ENCODE measurements at regions not wholly inside any gene's neighbourhood (a gene's known extent, or its start where the extent isn't known, plus 50 kb on each side); places are given as distances from the start of the nearest gene placed in this dataset.
A peak's percentile ranks its signal among the peaks of the same experiment; 100 is the strongest.

DNA sequence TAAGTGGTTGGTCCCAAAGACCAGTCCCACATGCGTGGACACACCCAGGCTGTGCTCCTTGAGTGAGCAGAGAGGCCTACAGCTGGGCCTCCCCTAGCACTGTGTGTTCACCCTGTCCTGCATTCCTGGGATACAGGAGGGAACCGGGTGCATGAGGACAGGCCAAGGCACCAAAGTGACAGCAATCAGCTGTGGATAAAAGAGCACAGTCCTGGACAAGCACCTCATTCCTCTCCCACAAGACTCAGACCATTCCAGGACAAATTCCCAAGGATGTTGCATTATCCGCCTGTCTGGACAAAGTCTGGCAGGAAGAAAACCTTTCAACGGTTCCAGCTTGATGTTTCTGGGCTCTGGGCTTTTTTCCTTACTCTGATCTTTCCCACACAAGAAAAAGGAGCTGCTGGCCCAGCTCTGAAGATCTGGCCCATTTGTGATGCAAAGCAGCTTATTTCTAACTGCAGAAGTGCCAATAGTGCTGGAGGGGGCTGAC lies 273.2 kb downstream of the ENC1 start:
- peak in 1 of 2 donors; percentile 37 for DNase-seq
- no peak overlapping the region for H3K4me3 ChIP-seq
- intact Hi-C loops (cut with DNase I; ENCODE audit: low total_unique reads), result no loop called here

DNA sequence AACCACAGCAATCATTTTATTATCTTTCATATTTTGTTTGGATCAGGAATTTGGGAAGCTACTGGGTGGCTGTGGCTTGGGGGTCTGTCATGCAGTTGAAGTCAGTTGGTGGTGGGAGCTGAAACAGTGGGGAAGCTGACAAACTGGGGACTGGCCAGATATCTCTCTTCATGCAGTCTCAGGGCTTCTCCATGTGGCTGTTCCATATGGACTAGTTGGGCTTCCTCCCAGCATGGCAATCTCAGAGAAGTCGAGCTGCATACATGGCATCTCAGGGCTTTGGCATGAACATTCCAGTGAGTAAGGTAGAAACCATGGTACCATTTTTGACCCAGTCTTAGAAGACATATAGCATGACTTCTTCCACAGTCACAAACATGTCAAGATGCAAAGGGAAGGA lies 274.8 kb downstream of the ENC1 start:
- TF ChIP-seq, protein P1, sequence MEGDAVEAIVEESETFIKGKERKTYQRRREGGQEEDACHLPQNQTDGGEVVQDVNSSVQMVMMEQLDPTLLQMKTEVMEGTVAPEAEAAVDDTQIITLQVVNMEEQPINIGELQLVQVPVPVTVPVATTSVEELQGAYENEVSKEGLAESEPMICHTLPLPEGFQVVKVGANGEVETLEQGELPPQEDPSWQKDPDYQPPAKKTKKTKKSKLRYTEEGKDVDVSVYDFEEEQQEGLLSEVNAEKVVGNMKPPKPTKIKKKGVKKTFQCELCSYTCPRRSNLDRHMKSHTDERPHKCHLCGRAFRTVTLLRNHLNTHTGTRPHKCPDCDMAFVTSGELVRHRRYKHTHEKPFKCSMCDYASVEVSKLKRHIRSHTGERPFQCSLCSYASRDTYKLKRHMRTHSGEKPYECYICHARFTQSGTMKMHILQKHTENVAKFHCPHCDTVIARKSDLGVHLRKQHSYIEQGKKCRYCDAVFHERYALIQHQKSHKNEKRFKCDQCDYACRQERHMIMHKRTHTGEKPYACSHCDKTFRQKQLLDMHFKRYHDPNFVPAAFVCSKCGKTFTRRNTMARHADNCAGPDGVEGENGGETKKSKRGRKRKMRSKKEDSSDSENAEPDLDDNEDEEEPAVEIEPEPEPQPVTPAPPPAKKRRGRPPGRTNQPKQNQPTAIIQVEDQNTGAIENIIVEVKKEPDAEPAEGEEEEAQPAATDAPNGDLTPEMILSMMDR (IDR thresholded peaks at IDR 0.05), result no peak
- no peak for TF ChIP-seq POLR2A (IDR thresholded peaks at IDR 0.05)
- Histone ChIP-seq H3K27ac (no peak overlapping the region), H3K4me3 (no peak overlapping the region), H3K27me3 (no peaks in the 10 kb centered on the region), H3K4me1 (no peaks in the 10 kb centered on the region), H3K36me3 (no peaks in the 10 kb centered on the region), H3K9me3 (no peaks in the 10 kb centered on the region)
- intact Hi-C loops (cut with DNase I; ENCODE audit: low total_unique reads), result no loop called here
- DNase-seq, result no peak

More for the DNA sequence above, 273.2 kb downstream of the ENC1 start:
- H3K4me1 ChIP-seq, result no peaks in the 10 kb centered on the region
- H3K36me3 ChIP-seq, result no peaks in the 10 kb centered on the region
- H3K9me3 ChIP-seq, result no peaks in the 10 kb centered on the region
- peak overlapping the region; percentile 54 to 66 for H3K27ac ChIP-seq
- TF ChIP-seq POLR2A (IDR thresholded peaks at IDR 0.05), result no peak
- TF ChIP-seq, protein P1 (IDR thresholded peaks at IDR 0.05), result no peak
- H3K27me3 ChIP-seq, result no peaks in the 10 kb centered on the region

DNA sequence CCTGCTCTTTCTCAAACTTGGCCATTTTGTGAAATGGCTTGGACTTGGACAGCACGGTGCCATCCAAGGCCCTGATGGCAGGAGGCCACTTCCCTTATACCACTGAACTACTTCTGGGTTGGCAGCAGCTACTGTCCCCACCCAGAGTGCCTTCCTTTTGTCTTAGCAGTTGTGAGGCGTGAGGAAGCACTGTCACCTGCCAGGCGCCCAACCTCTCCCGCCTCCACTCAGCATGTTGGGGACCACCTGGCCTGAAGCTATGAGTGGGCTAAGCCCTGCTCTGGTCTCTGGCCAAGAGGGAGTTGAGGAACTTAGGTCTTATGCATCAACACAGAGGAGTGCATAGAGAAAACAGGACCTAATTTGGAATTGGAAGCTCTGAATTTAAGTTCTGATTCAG lies 276.0 kb downstream of the ENC1 start:
- H3K4me1 ChIP-seq, result no peaks in the 10 kb centered on the region
- no peak for DNase-seq
- H3K9me3 ChIP-seq, result no peaks in the 10 kb centered on the region
- no peaks in the 10 kb centered on the region for H3K36me3 ChIP-seq
- no peaks in the 10 kb centered on the region for H3K27me3 ChIP-seq
- H3K4me3 ChIP-seq, result no peak overlapping the region
- no peak overlapping the region for H3K27ac ChIP-seq
- TF ChIP-seq, protein P1 (IDR thresholded peaks at IDR 0.05), result no peak
- no peak for TF ChIP-seq POLR2A (IDR thresholded peaks at IDR 0.05)
- intact Hi-C loops (cut with DNase I; ENCODE audit: low total_unique reads), result no loop called here

DNA sequence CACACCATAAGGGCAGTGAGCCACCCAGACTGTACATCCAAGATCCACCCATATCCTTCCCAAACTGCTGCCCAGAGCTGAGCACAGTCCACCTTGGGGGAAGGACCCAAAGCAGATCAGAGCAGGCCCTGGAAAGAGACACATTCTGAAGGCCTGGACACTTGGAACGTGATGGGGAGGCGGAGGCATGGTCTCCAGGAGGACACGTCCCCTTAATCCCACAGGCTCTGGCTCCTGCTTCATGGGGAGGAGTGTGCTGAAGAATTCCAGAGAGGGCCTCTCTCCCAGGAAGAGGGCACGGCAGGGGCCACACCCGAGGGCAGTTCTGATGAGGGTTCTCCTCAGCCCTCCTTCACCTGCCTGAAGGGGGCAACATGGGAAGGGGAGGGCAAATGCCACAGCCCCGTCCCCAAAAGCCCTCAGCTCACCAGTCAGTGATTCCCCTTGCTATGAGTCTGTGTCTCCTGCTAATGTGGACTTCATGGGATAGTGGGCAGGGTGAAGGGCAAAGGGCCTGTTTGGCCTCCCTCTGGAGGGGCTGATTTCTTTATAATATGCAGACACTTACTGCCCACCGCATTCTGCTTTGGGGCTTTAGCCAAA lies 276.8 kb downstream of the ENC1 start:
- intact Hi-C loops (cut with DNase I; ENCODE audit: low total_unique reads), result no loop called here
- H3K27me3 ChIP-seq, result no peaks in the 10 kb centered on the region
- no peak overlapping the region for H3K4me3 ChIP-seq
- TF ChIP-seq POLR2A (IDR thresholded peaks at IDR 0.05), result no peak
- TF ChIP-seq, protein P1 (IDR thresholded peaks at IDR 0.05), result no peak
- H3K27ac ChIP-seq, result no peak overlapping the region
- no peaks in the 10 kb centered on the region for H3K9me3 ChIP-seq
- DNase-seq, result no peak
- H3K36me3 ChIP-seq, result no peaks in the 10 kb centered on the region
- H3K4me1 ChIP-seq, result no peaks in the 10 kb centered on the region

DNA sequence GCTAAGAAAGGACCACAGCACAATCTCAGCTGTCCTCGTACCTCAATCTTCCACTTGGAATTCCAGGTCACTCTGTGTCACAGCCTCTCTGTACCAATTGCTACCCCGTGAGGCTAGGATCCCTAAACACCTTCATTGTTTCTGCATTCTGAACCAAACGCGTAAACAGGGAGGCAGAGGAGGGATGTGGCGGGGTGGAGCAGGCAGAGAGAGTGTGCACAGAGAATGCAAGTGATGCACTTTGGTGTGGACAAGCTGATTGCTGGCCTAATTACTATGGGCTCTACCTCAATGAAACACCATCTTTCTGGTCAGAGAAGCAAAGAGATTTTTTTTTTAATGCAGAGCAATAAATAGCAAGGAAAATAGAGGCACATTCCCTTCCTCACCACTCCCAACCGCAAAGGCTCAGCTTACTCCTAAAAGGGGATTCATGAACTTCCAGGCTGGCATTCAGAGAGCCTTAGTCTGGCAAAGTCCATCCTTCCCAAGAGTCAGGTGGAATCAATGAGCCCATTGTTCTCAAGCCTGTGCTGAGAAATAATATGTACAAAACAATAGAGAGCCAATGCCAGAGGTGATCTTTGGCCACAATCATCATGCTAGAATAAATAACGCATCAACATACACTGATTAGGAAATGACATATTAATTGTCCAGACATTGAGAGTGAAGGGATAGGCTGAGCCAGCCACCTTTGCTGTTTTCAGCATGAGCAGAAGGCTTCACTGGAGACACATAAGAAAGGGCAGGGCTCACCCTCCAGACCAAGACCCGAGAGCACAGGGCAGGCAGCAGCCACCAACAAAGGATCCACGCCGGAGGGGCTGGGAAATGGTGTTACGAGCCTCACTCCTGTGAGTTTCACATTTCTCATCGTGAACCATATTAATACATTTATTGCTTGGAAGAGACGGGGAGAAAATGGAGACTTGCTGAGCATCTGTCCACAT lies 278.8 kb downstream of the ENC1 start:
- TF ChIP-seq, protein P1 (IDR thresholded peaks at IDR 0.05), result no peak
- no peak for TF ChIP-seq POLR2A (IDR thresholded peaks at IDR 0.05)
- no peak for DNase-seq
- Histone ChIP-seq H3K36me3 (no peaks in the 10 kb centered on the region), H3K4me1 (no peaks in the 10 kb centered on the region), H3K9me3 (no peaks in the 10 kb centered on the region), H3K27me3 (no peaks in the 10 kb centered on the region), H3K27ac (no peak overlapping the region), H3K4me3 (no peak overlapping the region)
- intact Hi-C loops (cut with DNase I; ENCODE audit: low total_unique reads), result no loop called here

Data from uterus (tissue), 3 donors.